Upper lobe of left lung (tissue), 6 donors: ENCODE measurements at regions not wholly inside any gene's neighbourhood (a gene's known extent, or its start where the extent isn't known, plus 50 kb on each side); places are given as distances from the start of the nearest gene placed in this dataset.

Experiments used
- ATAC-seq, 2 donors: fragments of 200-7000 bp; cut with Tn5 transposase; one replicate each; pipeline ENCODE4 v1.9.1; 2022; ENCODE audit warnings: mild to moderate bottlenecking in 2 of 2, moderate library complexity in 2 of 2; ENCODE audit not compliant: low FRiP score in 2 of 2
- DNase-seq, 2 donors: peaks; one replicate each; pipeline ENCODE4 v3.0.0-alpha.2; 2019 to 2020
- H3K27ac ChIP-seq, 4 donors: fragments of 200-600 bp; sonication (generic); one replicate each; pipeline ENCODE4 v1.5.1; 2016 to 2019
- H3K27me3 ChIP-seq, 4 donors: fragments of 200-600 bp; sonication (generic); one replicate each; pipeline ENCODE4 v1.5.1; 2017 to 2019
- H3K36me3 ChIP-seq, 4 donors: fragments of 200-600 bp; sonication (generic); one replicate each; pipeline ENCODE4 v1.5.1; 2016 to 2019
- H3K4me1 ChIP-seq, 4 donors: fragments of 200-600 bp; sonication (generic); one replicate each; pipeline ENCODE4 v1.5.1; 2018 to 2019
- H3K4me3 ChIP-seq, 4 donors: fragments of 200-600 bp; sonication (generic); one replicate each; pipeline ENCODE4 v1.5.1; 2017 to 2019; ENCODE audit warnings: mild to moderate bottlenecking in 2 of 4, moderate library complexity in 1 of 4
- H3K9me3 ChIP-seq, 4 donors: fragments of 200-600 bp; sonication (generic); one replicate each; pipeline ENCODE4 v1.5.1; 2018 to 2019
- CTCF ChIP-seq, 6 experiments: fragments of 450-650 bp in 4 of 6; fragments of 200-600 bp in 2 of 6; sonication (generic) in 2 of 6; IDR thresholded peaks; one replicate each; pipeline ENCODE4 v1.5.1; 2016 to 2019; ENCODE audit warnings: antibody characterized with exemption in 6 of 6
- EP300 ChIP-seq, 4 donors: sonication (generic); formaldehyde crosslinking; IDR thresholded peaks; one replicate each; pipeline ENCODE4 v1.5.1; 2017; ENCODE audit warnings: antibody characterized with exemption in 4 of 4, control low read depth in 2 of 4
- POLR2A ChIP-seq, 4 donors: fragments of 450-650 bp; IDR thresholded peaks; one replicate each; pipeline ENCODE4 v1.5.1; 2016 to 2017; ENCODE audit warnings: antibody characterized with exemption in 4 of 4, mild to moderate bottlenecking in 2 of 4
- POLR2AphosphoS5 ChIP-seq, 2 donors: sonication (generic); formaldehyde crosslinking; IDR thresholded peaks; one replicate each; pipeline ENCODE4 v1.5.1; 2017; ENCODE audit warnings: antibody characterized with exemption in 2 of 2
- WGBS, 2 donors: methylation state at CpG; one replicate each; pipeline ENCODE4 v1.1.5; 2017 to 2018; 5-methylcytosine and 5-hydroxymethylcytosine counted together
- donor health status: DM: no; HTN: no; CAD: no; lungs with moderate emphysema.
- donor health status: DM: no; HTN: yes; CAD: no; lungs with severe emphysema.

GRCh38 chr2:186427970-186428369 lies 58.1 kb upstream of the ZC3H15 start:
- Histone ChIP-seq H3K9me3 (no peaks in the 10 kb centered on the region), H3K4me3 (no peak overlapping the region), H3K4me1 (peaks cover 0 to 7% (median 3%) of the 10 kb centered on the region in 4 donors), H3K27me3 (no peaks in the 10 kb centered on the region), H3K36me3 (no peaks in the 10 kb centered on the region), H3K27ac (no peak overlapping the region)
- ATAC-seq (no peak), DNase-seq (no peak)
- TF ChIP-seq CTCF (IDR thresholded peaks at IDR 0.05) (no peak), POLR2AphosphoS5 (IDR thresholded peaks at IDR 0.05) (no peak), POLR2A (IDR thresholded peaks at IDR 0.05) (no peak), EP300 (IDR thresholded peaks at IDR 0.05) (no peak)
- WGBS, 2 donors = 85 to 93% methylated on average over 2 of the region's 2 CpGs

GRCh38 chr2:186429104-186429503 lies 57.0 kb upstream of the ZC3H15 start:
- ATAC-seq (no peak), DNase-seq (no peak)
- H3K9me3 ChIP-seq = no peaks in the 10 kb centered on the region
- H3K4me3 ChIP-seq = no peak overlapping the region
- no peak overlapping the region for H3K27ac ChIP-seq
- H3K4me1 ChIP-seq = peaks cover 0 to 7% (median 3%) of the 10 kb centered on the region in 4 donors
- H3K36me3 ChIP-seq = no peaks in the 10 kb centered on the region
- TF ChIP-seq POLR2A (IDR thresholded peaks at IDR 0.05) (no peak), EP300 (IDR thresholded peaks at IDR 0.05) (no peak), POLR2AphosphoS5 (IDR thresholded peaks at IDR 0.05) (no peak), CTCF (IDR thresholded peaks at IDR 0.05) (no peak)
- H3K27me3 ChIP-seq = no peaks in the 10 kb centered on the region

- peaks cover 0 to 3% (median 1%) of the 10 kb centered on the region in 4 donors for H3K4me1 ChIP-seq
- no peak overlapping the region for H3K4me3 ChIP-seq
- ATAC-seq (no peak), DNase-seq (no peak)
- TF ChIP-seq EP300 (IDR thresholded peaks at IDR 0.05) (no peak), CTCF (IDR thresholded peaks at IDR 0.05) (no peak), POLR2A (IDR thresholded peaks at IDR 0.05) (no peak), POLR2AphosphoS5 (IDR thresholded peaks at IDR 0.05) (no peak)
- no peak overlapping the region for H3K27ac ChIP-seq
- 84 to 94% methylated on average over 2 to 6 of the region's 6 CpGs for WGBS, 2 donors
- no peaks in the 10 kb centered on the region for H3K36me3 ChIP-seq
- H3K27me3 ChIP-seq = no peaks in the 10 kb centered on the region
- H3K9me3 ChIP-seq = no peaks in the 10 kb centered on the region
Measured at GRCh38 chr2:186431306-186431705, 54.8 kb upstream of the ZC3H15 start.

- no peaks in the 10 kb centered on the region for H3K4me1 ChIP-seq
- DNase-seq = no peak
- H3K4me3 ChIP-seq = no peak overlapping the region
- H3K36me3 ChIP-seq = no peaks in the 10 kb centered on the region
- H3K27ac ChIP-seq = no peak overlapping the region
- no peak for ATAC-seq
- no peaks in the 10 kb centered on the region for H3K9me3 ChIP-seq
- 91 to 98% methylated on average over 4 to 6 of the region's 6 CpGs for WGBS, 2 donors
- H3K27me3 ChIP-seq = no peaks in the 10 kb centered on the region
- no peak for TF ChIP-seq EP300 (IDR thresholded peaks at IDR 0.05)
- TF ChIP-seq POLR2A (IDR thresholded peaks at IDR 0.05) = no peak
- no peak for TF ChIP-seq CTCF (IDR thresholded peaks at IDR 0.05)
- TF ChIP-seq POLR2AphosphoS5 (IDR thresholded peaks at IDR 0.05) = no peak
Measured at GRCh38 chr2:186433040-186433439, 53.0 kb upstream of the ZC3H15 start.

GRCh38 chr2:186433777-186434432 lies 52.2 kb upstream of the ZC3H15 start:
- 91 to 93% methylated on average over 6 to 7 of the region's 7 CpGs for WGBS, 2 donors
- Histone ChIP-seq H3K9me3 (no peaks in the 10 kb centered on the region), H3K4me3 (no peak overlapping the region), H3K27me3 (no peaks in the 10 kb centered on the region), H3K27ac (no peak overlapping the region), H3K4me1 (no peaks in the 10 kb centered on the region), H3K36me3 (no peaks in the 10 kb centered on the region)
- TF ChIP-seq EP300 (IDR thresholded peaks at IDR 0.05) = no peak
- TF ChIP-seq POLR2AphosphoS5 (IDR thresholded peaks at IDR 0.05) = no peak
- no peak for TF ChIP-seq CTCF (IDR thresholded peaks at IDR 0.05)
- TF ChIP-seq POLR2A (IDR thresholded peaks at IDR 0.05) = no peak
- no peak for ATAC-seq
- no peak for DNase-seq
